Loucy (cell line): ENCODE measurements at regions not wholly inside any gene's neighbourhood (a gene's known extent, or its start where the extent isn't known, plus 50 kb on each side); places are given as distances from the start of the nearest gene placed in this dataset.

Experiments used
- EZH2phosphoT487 ChIP-seq: fragments of 200-600 bp; IDR thresholded peaks from 2 replicates; pipeline ENCODE4 v1.6.1; 2018; ENCODE audit warnings: antibody characterized with exemption, mild to moderate bottlenecking, moderate library complexity, borderline replicate concordance
- TF ChIP-seq, protein P1 (sequence below): fragments of 200-600 bp; sonication (generic); conservative IDR thresholded peaks from 2 replicates; pipeline ENCODE4 v1.5.1; 2014; ENCODE audit warnings: mild to moderate bottlenecking, antibody characterized with exemption, low read length

DNA sequence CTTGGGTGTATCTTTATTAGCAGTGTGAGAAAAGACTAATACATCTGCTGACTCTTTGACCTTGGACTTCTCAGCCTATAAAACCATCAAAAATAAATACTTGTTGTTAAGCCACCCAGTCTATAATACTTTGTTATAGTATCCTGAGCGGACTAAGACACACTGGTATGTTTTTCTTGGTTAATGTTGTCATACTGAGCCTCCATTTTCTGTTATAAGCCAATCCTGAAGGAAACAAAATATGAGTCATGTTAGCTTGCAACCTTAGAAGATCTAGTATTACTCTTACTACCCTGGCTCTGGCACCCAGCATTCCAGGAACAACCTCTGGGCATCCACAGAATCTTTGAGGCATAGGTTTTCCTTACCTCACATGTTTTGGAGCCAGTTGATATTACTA is 307.2 kb downstream of the FRK start:
- TF ChIP-seq, protein P1, sequence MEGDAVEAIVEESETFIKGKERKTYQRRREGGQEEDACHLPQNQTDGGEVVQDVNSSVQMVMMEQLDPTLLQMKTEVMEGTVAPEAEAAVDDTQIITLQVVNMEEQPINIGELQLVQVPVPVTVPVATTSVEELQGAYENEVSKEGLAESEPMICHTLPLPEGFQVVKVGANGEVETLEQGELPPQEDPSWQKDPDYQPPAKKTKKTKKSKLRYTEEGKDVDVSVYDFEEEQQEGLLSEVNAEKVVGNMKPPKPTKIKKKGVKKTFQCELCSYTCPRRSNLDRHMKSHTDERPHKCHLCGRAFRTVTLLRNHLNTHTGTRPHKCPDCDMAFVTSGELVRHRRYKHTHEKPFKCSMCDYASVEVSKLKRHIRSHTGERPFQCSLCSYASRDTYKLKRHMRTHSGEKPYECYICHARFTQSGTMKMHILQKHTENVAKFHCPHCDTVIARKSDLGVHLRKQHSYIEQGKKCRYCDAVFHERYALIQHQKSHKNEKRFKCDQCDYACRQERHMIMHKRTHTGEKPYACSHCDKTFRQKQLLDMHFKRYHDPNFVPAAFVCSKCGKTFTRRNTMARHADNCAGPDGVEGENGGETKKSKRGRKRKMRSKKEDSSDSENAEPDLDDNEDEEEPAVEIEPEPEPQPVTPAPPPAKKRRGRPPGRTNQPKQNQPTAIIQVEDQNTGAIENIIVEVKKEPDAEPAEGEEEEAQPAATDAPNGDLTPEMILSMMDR = no peak
- no peak for TF ChIP-seq EZH2phosphoT487
